Ovary (tissue), 3 donors: ENCODE measurements at regions not wholly inside any gene's neighbourhood (a gene's known extent, or its start where the extent isn't known, plus 50 kb on each side); places are given as distances from the start of the nearest gene placed in this dataset.

Experiments
- EP300 ChIP-seq: sonication (generic); formaldehyde crosslinking; IDR thresholded peaks from one replicate; pipeline ENCODE4 v1.6.1; 2017; ENCODE audit warnings: antibody characterized with exemption
- POLR2A ChIP-seq: fragments of 450-650 bp; IDR thresholded peaks from one replicate; pipeline ENCODE4 v1.6.1; 2017; ENCODE audit warnings: antibody characterized with exemption, mild to moderate bottlenecking, moderate library complexity
- TF ChIP-seq, protein P1 (sequence below), 3 donors: fragments of 450-650 bp in 2 of 3; fragments of 200-600 bp in 1 of 3; IDR thresholded peaks; one replicate each; pipeline versions ENCODE4 v1.5.1 to v1.8.0; 2016 to 2022; ENCODE audit warnings: antibody characterized with exemption in 3 of 3, mild to moderate bottlenecking in 1 of 3
- donor health status: DM: no; HTN: no; CAD: no.

DNA sequence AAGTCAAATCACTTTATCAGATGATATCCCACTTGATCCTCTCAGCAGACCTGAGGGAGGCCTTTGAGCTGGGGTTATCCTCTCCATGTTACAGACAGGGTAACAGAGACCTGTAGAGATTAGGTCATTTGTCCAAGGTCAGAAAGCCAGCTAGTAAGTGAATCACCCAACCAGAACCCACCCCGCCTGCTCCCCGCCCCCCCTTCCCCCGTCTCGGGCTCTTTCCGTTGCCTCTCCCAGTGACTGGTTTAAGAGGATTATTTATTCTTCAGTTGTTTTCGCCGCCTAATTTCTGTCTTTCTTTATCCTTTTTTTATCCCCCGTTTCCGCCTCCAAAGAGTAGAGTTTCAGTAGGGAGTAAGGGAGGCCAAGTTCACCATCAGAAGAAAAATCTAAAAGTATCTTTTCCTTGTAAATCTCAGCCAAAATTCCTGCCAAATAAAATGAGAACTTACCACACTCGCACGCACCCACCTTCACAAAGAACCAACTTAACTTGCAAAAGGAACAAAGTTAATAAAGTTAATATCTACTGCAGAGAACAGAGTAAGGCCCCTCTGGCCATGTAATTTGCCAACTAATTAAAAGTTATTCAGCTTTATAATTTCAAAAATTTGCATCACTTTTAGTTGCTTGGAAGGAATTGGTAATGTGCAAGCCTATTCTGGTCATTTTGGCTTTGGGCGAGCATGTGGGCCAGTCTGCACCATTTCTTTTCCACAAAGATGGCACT is 76.8 kb upstream of the TRABD2B start:
- TF ChIP-seq EP300 (no peak), POLR2A (no peak)
- TF ChIP-seq, protein P1, sequence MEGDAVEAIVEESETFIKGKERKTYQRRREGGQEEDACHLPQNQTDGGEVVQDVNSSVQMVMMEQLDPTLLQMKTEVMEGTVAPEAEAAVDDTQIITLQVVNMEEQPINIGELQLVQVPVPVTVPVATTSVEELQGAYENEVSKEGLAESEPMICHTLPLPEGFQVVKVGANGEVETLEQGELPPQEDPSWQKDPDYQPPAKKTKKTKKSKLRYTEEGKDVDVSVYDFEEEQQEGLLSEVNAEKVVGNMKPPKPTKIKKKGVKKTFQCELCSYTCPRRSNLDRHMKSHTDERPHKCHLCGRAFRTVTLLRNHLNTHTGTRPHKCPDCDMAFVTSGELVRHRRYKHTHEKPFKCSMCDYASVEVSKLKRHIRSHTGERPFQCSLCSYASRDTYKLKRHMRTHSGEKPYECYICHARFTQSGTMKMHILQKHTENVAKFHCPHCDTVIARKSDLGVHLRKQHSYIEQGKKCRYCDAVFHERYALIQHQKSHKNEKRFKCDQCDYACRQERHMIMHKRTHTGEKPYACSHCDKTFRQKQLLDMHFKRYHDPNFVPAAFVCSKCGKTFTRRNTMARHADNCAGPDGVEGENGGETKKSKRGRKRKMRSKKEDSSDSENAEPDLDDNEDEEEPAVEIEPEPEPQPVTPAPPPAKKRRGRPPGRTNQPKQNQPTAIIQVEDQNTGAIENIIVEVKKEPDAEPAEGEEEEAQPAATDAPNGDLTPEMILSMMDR (IDR thresholded peaks at IDR 0.05): no peak
